Esophagus (tissue), 2 donors: ENCODE measurements at regions not wholly inside any gene's neighbourhood (a gene's known extent, or its start where the extent isn't known, plus 50 kb on each side); places are given as distances from the start of the nearest gene placed in this dataset.

Experiments used
- H3K27ac ChIP-seq, 2 donors: one replicate each; pipeline ENCODE4 v1.5.1; 2013; ENCODE audit warnings: low read depth in 2 of 2, mild to moderate bottlenecking in 2 of 2, inconsistent platforms in 1 of 2, low read length in 1 of 2, moderate library complexity in 1 of 2
- H3K27me3 ChIP-seq, 2 donors: one replicate each; pipeline ENCODE4 v1.6.1; 2013; ENCODE audit warnings: low read length in 2 of 2, control low read depth in 1 of 2, mild to moderate bottlenecking in 1 of 2; ENCODE audit not compliant: insufficient read depth in 2 of 2, control insufficient read depth in 1 of 2
- H3K36me3 ChIP-seq, 2 donors: one replicate each; pipeline ENCODE4 v1.6.1; 2013; ENCODE audit warnings: low read length in 1 of 2; ENCODE audit not compliant: control insufficient read depth in 2 of 2, insufficient read depth in 2 of 2
- H3K4me1 ChIP-seq, 2 donors: one replicate each; pipeline ENCODE4 v1.6.1; 2013; ENCODE audit warnings: low read length in 1 of 2; ENCODE audit not compliant: control insufficient read depth in 2 of 2, insufficient read depth in 2 of 2
- H3K4me3 ChIP-seq, 2 donors: one replicate each; pipeline ENCODE4 v1.5.1; 2013; ENCODE audit warnings: low read length in 2 of 2, mild to moderate bottlenecking in 2 of 2, low read depth in 1 of 2, moderate library complexity in 1 of 2
- H3K9me3 ChIP-seq, 2 donors: one replicate each; pipeline ENCODE4 v1.6.1; 2013; ENCODE audit warnings: mild to moderate bottlenecking in 2 of 2, low read depth in 1 of 2, low read length in 1 of 2, moderate library complexity in 1 of 2; ENCODE audit not compliant: control insufficient read depth in 2 of 2, insufficient read depth in 1 of 2
- whole genome bisulfite sequencing, 2 donors: extraction: QIAGEN DNeasy Blood & Tissue Kit; methylation state at CpG; one replicate each; pipeline ENCODE4 v1.1.7; 2013; 5-methylcytosine and 5-hydroxymethylcytosine counted together
- donor health status: healthy with polysubstance abuse.
- donor health status: Bipolar disorder and iron deficiency.

DNA sequence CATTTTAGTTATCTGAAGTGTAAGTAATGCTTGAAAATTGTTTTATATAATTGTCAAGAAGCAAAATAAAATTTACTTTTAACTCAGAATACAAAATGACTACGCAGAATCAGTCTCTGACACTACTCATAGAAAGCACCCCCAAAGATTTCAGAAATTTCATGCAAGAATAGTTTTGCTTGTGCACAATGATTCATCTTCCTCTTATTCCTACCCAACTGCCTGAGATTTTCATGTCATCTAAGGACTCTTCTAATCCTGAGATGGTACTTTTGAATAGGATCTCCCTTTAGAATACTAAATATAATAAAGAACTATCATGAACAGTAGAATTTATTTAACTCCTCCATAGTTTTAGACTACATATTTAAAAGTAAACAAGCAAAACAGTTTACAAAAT is 485.3 kb upstream of the MGAT4C start:
- H3K9me3 ChIP-seq: no peaks in the 10 kb centered on the region
- no peak overlapping the region for H3K27ac ChIP-seq
- 87 to 94% methylated on average over 1 of the region's 1 CpG for WGBS, 2 donors
- H3K27me3 ChIP-seq: no peaks in the 10 kb centered on the region
- no peaks in the 10 kb centered on the region for H3K36me3 ChIP-seq
- no peak overlapping the region for H3K4me3 ChIP-seq
- no peaks in the 10 kb centered on the region for H3K4me1 ChIP-seq

DNA sequence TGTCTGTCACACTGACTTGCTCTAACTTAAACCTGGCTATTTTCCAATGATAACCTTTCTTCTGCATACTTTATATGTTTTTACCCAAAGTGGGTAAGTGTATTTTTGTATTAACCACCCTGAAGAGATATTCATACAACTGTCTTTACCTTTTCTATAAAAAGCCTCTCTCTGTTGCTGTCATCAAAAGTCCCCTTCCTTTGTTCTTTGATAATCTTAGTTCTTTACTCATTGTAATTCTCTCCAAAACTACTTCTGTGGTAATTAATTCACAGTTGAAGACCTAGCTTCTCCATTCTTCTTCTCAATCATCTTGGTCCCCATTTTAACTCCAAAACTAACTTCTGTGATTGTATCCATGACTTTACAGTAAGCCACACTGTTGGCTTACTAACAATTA is 479.7 kb upstream of the MGAT4C start:
- Histone ChIP-seq H3K27ac (no peak overlapping the region), H3K36me3 (no peaks in the 10 kb centered on the region), H3K4me1 (no peaks in the 10 kb centered on the region), H3K9me3 (no peaks in the 10 kb centered on the region), H3K4me3 (no peak overlapping the region), H3K27me3 (no peaks in the 10 kb centered on the region)

DNA sequence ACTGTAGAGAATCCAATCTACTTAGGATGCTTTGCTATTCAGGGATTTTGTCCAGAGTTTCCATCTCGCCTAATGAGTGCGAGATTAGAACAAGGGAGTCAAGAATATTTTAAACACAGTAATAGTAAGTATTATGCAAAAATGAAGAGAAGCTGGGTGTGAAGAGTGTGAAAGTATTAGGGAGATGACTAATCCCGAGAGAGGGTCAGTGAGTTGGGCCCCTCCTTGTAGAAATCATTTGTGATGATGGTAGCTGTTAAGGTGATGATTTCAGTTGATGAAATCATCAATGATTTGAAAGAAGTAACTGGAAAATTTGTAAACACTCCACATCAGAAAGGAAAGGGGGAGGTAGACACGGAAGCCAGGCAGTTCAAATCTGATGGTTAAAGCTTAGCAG is 478.9 kb upstream of the MGAT4C start:
- Histone ChIP-seq H3K4me1 (no peaks in the 10 kb centered on the region), H3K4me3 (no peak overlapping the region), H3K36me3 (no peaks in the 10 kb centered on the region), H3K27me3 (no peaks in the 10 kb centered on the region), H3K9me3 (no peaks in the 10 kb centered on the region), H3K27ac (no peak overlapping the region)
- WGBS, 2 donors: 88 to 90% methylated on average over 4 of the region's 4 CpGs

DNA sequence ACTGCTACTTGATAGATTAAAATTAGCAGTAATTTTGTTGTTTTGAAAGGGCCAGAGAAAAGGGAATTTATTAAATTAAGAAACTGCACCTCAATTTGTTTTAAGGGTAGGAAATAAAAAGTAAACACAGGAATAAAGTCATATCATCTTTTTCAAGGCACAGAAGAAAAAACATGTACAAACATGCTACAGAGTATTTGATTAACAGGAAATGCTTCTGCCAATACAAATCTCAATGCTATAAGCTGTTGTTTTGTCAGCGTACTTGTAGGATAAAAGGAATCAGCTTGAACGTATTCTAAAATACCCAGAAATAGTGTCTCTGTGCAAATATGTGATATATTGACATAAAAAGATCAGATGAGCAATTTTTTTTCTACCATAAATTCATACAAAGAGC is 474.0 kb upstream of the MGAT4C start:
- no peak overlapping the region for H3K4me3 ChIP-seq
- H3K27me3 ChIP-seq: no peaks in the 10 kb centered on the region
- no peaks in the 10 kb centered on the region for H3K36me3 ChIP-seq
- 48 to 54% methylated on average over 2 of the region's 2 CpGs for WGBS, 2 donors
- no peak overlapping the region for H3K27ac ChIP-seq
- no peaks in the 10 kb centered on the region for H3K9me3 ChIP-seq
- H3K4me1 ChIP-seq: no peaks in the 10 kb centered on the region

DNA sequence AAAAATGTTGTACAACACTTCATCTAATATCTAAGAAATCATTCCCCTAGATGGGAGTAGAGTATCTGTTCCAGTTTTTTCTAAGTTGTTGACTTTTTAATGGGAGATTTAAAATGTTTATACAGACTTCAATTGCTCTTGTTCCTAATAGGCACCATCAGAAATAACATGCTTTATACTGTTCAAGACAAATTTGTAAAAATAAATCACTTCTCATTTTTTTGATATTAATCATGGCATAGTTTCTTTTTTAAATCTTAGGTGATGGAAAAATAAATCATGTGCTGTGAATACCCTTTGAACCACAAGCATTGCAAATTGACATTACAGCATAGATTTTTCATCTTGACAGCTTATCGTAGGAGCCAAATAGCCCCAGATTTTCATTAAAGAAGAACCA is 473.5 kb upstream of the MGAT4C start:
- no peak overlapping the region for H3K4me3 ChIP-seq
- no peaks in the 10 kb centered on the region for H3K4me1 ChIP-seq
- no peak overlapping the region for H3K27ac ChIP-seq
- H3K9me3 ChIP-seq: no peaks in the 10 kb centered on the region
- H3K27me3 ChIP-seq: no peaks in the 10 kb centered on the region
- H3K36me3 ChIP-seq: no peaks in the 10 kb centered on the region
- WGBS, 2 donors: 29 to 42% methylated on average over 1 of the region's 1 CpG

DNA sequence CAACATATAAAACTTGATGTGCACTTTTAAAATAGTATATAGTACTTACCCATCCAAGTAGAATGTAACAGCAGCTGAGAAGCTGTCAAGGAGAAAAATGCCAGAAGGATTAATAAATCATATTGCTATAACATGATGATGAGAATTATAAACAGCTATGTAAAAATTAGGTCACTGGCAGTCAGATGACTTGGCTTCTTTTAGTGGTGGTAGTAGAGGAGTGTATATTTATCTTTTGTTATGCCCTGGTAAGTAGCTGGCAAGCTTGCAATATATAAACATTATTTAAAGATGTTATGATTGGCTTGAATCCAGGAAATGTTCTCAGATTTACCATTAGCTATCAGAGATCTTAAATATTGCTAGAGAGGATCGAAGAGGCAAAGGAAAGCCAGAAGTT is 471.0 kb upstream of the MGAT4C start:
- no peaks in the 10 kb centered on the region for H3K36me3 ChIP-seq
- H3K27me3 ChIP-seq: no peaks in the 10 kb centered on the region
- H3K27ac ChIP-seq: no peak overlapping the region
- WGBS, 2 donors: 28 to 47% methylated on average over 1 of the region's 1 CpG
- H3K4me3 ChIP-seq: no peak overlapping the region
- H3K4me1 ChIP-seq: no peaks in the 10 kb centered on the region
- no peaks in the 10 kb centered on the region for H3K9me3 ChIP-seq

DNA sequence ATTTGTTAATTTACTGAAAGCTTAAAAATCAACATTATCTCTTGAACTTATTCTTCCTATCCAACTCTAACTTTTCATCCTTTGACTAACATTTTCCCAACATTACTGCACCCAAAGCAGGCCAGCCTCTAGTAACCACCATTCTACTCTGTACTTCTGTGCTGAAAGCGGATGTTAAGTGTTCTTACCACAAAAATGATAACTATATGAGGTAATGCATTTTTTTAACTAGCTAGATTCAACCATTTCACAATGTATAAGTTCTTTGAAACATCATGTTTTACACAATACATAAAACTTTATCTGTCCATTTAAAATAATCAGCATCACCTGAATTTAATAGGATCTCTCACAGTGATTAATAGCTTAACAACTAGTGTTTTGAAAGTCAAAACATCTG is 468.5 kb upstream of the MGAT4C start:
- H3K27me3 ChIP-seq: no peaks in the 10 kb centered on the region
- H3K27ac ChIP-seq: no peak overlapping the region
- 83 to 87% methylated on average over 1 of the region's 1 CpG for WGBS, 2 donors
- no peak overlapping the region for H3K4me3 ChIP-seq
- H3K4me1 ChIP-seq: no peaks in the 10 kb centered on the region
- no peaks in the 10 kb centered on the region for H3K9me3 ChIP-seq
- no peaks in the 10 kb centered on the region for H3K36me3 ChIP-seq

DNA sequence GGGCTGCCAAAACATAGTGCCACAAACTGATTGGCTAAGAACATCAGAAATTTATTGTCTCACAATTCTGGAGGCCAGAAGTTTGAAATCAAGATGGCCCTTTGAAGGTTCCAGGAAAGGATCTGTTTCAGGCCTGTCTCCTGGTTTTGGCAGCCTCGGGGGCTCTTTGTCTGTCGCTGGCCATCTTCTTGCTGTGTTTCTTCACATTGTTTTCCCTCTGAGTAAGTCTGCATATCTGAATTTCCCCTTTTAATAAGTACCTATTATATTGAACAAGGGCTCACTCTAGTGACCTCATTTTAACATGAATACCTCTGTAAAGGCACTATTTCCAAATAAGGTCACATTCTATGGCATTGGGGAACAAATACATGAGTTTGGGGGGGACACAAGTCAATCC is 467.1 kb upstream of the MGAT4C start:
- no peaks in the 10 kb centered on the region for H3K4me1 ChIP-seq
- no peaks in the 10 kb centered on the region for H3K36me3 ChIP-seq
- WGBS, 2 donors: 75 to 86% methylated on average over 2 of the region's 2 CpGs
- H3K27ac ChIP-seq: no peak overlapping the region
- no peaks in the 10 kb centered on the region for H3K9me3 ChIP-seq
- no peaks in the 10 kb centered on the region for H3K27me3 ChIP-seq
- H3K4me3 ChIP-seq: no peak overlapping the region

DNA sequence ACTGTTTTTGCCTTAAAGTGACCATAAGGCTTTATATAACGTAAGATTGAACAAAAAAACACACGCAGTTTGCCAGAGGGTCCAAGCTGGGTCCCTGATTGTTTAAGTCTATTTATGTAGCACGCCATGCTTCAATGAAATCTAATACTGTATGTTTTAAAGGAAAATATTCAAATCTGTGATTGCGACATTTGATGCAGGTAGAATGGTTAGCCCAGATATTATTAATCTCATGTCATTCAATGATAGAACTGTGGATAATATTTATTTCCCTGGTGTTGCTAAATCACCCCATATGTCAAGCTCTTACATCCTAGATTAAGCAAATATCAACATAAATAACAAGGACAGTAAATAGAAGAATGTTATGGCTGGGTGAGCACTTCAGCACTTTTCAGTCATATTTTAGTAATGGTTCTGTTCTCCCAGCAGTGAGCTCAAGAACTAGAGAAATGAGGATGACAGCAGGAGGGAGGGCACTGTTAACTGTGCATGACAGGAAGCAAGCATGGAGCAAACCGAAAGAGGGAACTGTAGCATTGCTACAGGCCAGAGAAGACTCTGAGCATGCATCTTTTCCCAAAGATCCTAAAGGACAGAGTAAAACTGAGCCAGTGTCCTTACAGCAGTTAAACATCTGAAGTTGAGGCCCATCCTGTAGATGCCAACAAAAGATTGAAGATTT is 465.7 kb upstream of the MGAT4C start:
- H3K27me3 ChIP-seq: no peaks in the 10 kb centered on the region
- H3K4me3 ChIP-seq: no peak overlapping the region
- no peaks in the 10 kb centered on the region for H3K4me1 ChIP-seq
- 69 to 74% methylated on average over 5 of the region's 5 CpGs for WGBS, 2 donors
- H3K27ac ChIP-seq: no peak overlapping the region
- H3K36me3 ChIP-seq: no peaks in the 10 kb centered on the region
- no peaks in the 10 kb centered on the region for H3K9me3 ChIP-seq

DNA sequence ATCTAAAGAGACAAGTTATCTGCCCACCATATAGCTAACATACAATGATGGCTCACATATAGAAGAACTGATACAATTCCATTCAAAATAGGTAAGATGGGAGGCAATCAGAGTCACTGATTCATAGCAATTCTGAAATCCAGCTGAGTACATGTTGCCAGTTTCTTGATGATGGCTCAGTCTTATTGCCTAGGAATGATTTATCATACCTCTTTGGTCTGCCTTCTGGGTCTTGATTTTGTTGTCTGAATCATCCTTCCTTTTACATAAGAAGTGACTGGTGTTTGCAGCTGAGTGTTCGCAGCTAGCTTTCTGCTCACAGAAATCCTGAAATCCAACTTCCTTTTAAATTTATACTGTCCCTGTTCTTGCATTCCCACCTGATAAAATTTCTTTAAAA is 463.2 kb upstream of the MGAT4C start:
- Histone ChIP-seq H3K4me1 (no peaks in the 10 kb centered on the region), H3K27me3 (no peaks in the 10 kb centered on the region), H3K9me3 (no peaks in the 10 kb centered on the region), H3K4me3 (no peak overlapping the region), H3K27ac (no peak overlapping the region), H3K36me3 (no peaks in the 10 kb centered on the region)
- 90 to 96% methylated on average over 1 of the region's 1 CpG for WGBS, 2 donors
